Endothelial cell of umbilical vein (primary cell): ENCODE measurements at regions not wholly inside any gene's neighbourhood (a gene's known extent, or its start where the extent isn't known, plus 50 kb on each side); places are given as distances from the start of the nearest gene placed in this dataset.

ENCODE experiments used
- BruUV-seq: library from RNA; stranded (reverse); fragments of 400-500 nt; replicated peaks from 2 replicates; lab custom pipeline; 2021; lab: Mats Ljungman, UMichigan
- CTCF ChIA-PET: fragments of 300-600, 350-600 bp; sonication (Branson Sonifier 250); formaldehyde crosslinking; loops from one replicate; lab custom pipeline; 2021; ENCODE audit warnings: antibody characterized with exemption, inconsistent platforms; lab: Charles Lee
- POLR2A ChIA-PET: fragments of 300-600, 350-600 bp; sonication (Branson Sonifier 250); formaldehyde crosslinking; loops from one replicate; lab custom pipeline; 2021; ENCODE audit warnings: antibody characterized with exemption, inconsistent platforms; lab: Charles Lee
- DNase-seq: peaks from one replicate; pipeline ENCODE4 v3.0.0-alpha.2; 2011; ENCODE audit warnings: low read depth, low spot score
- FAIRE-seq: peaks from 2 replicates; lab custom pipeline; 2011; peaks lifted over from hg19 to GRCh38; lab: Jason Lieb, UNC
- H2AFZ ChIP-seq: 2 replicates; pipeline ENCODE4 v1.6.0; 2012; ENCODE audit warnings: low read depth, low read length, control low read depth, inconsistent platforms
- H3K27ac ChIP-seq: 2 replicates; pipeline ENCODE4 v1.5.1; 2011; ENCODE audit warnings: low read depth, mild to moderate bottlenecking, control low read depth, low read length, moderate library complexity; ENCODE audit not compliant: insufficient read depth
- H3K27me3 ChIP-seq, 2 experiments: 2 replicates each; pipeline versions ENCODE4 v1.6.0 to v1.6.1; 2011; ENCODE audit warnings: low read length in 2 of 2, mixed read lengths in 1 of 2; ENCODE audit not compliant: control insufficient read depth in 2 of 2, insufficient read depth in 2 of 2
- H3K36me3 ChIP-seq, 2 experiments: 2 replicates in 1 of 2; 3 replicates in 1 of 2; pipeline ENCODE4 v1.5.1; 2011; ENCODE audit warnings: low read length in 2 of 2, mild to moderate bottlenecking in 1 of 2, moderate library complexity in 1 of 2; ENCODE audit not compliant: control insufficient read depth in 2 of 2, insufficient read depth in 2 of 2; ENCODE audit errors: extremely low read depth in 1 of 2
- H3K4me1 ChIP-seq: 3 replicates; pipeline ENCODE4 v1.5.1; 2011; ENCODE audit warnings: mild to moderate bottlenecking, low read length; ENCODE audit not compliant: control insufficient read depth, insufficient read depth; ENCODE audit errors: extremely low read depth
- H3K4me2 ChIP-seq: 2 replicates; pipeline ENCODE4 v1.6.1; 2011; ENCODE audit warnings: low read length, control low read depth, mixed read lengths; ENCODE audit not compliant: insufficient read depth
- H3K4me3 ChIP-seq, 3 experiments: fragments of 200-600 bp in 1 of 3; sonication (generic), shearing (Covaris generic) in 1 of 3; replicated peaks in 1 of 3; 2 replicates each; pipeline ENCODE4 v1.5.1; 2011 to 2016; ENCODE audit warnings: control low read depth in 3 of 3, low read length in 3 of 3, mild to moderate bottlenecking in 2 of 3, inconsistent platforms in 1 of 3, low read depth in 1 of 3, moderate library complexity in 1 of 3; ENCODE audit not compliant: insufficient read depth in 1 of 3
- H3K79me2 ChIP-seq: 2 replicates; pipeline ENCODE4 v1.6.0; 2012; ENCODE audit warnings: low read length, inconsistent platforms; ENCODE audit not compliant: control insufficient read depth, insufficient read depth
- H3K9ac ChIP-seq: replicated peaks from 2 replicates; pipeline ENCODE3; 2011; ENCODE audit warnings: low read length, control low read depth; ENCODE audit not compliant: insufficient read depth; ENCODE audit errors: extremely low read depth
- H3K9me1 ChIP-seq: replicated peaks from 3 replicates; pipeline ENCODE4 v1.6.0; 2011; ENCODE audit warnings: mild to moderate bottlenecking, low read length; ENCODE audit not compliant: control insufficient read depth, insufficient read depth; ENCODE audit errors: extremely low read depth
- H3K9me3 ChIP-seq: replicated peaks from 2 replicates; pipeline ENCODE4 v1.5.1; 2012; ENCODE audit warnings: low read length, inconsistent platforms; ENCODE audit not compliant: control insufficient read depth, insufficient read depth
- H4K20me1 ChIP-seq: replicated peaks from 2 replicates; pipeline ENCODE3; 2011; ENCODE audit warnings: mild to moderate bottlenecking, low read length; ENCODE audit not compliant: control insufficient read depth, insufficient read depth; ENCODE audit errors: extremely low read depth
- EZH2 ChIP-seq: IDR thresholded peaks from 2 replicates; pipeline ENCODE4 v1.6.1; 2012; ENCODE audit warnings: borderline replicate concordance, low read depth, mild to moderate bottlenecking, moderate library complexity, low read length, inconsistent platforms; ENCODE audit not compliant: severe bottlenecking
- FOS ChIP-seq: IDR thresholded peaks from 2 replicates; pipeline ENCODE4 v1.6.1; 2011; ENCODE audit warnings: mild to moderate bottlenecking, low read length, moderate library complexity, borderline replicate concordance; ENCODE audit not compliant: insufficient read depth
- GATA2 ChIP-seq: IDR thresholded peaks from 2 replicates; pipeline ENCODE4 v1.7.0; 2011; ENCODE audit warnings: low read depth, mild to moderate bottlenecking, moderate library complexity, mixed read lengths, low read length; ENCODE audit not compliant: insufficient read length, insufficient read depth
- JUN ChIP-seq: IDR thresholded peaks from 2 replicates; pipeline ENCODE4 v1.6.1; 2011; ENCODE audit warnings: borderline replicate concordance, low read depth; ENCODE audit not compliant: insufficient read length, insufficient read depth
- MAX ChIP-seq: IDR thresholded peaks from 2 replicates; pipeline ENCODE4 v1.6.1; 2011; ENCODE audit not compliant: insufficient read depth, insufficient read length
- MYC ChIP-seq: IDR thresholded peaks from one replicate; pipeline ENCODE4 v1.6.1; 2011; ENCODE audit warnings: mild to moderate bottlenecking, low read depth, low read length
- POLR2A ChIP-seq: IDR thresholded peaks from 2 replicates; pipeline ENCODE4 v1.6.1; 2012; ENCODE audit warnings: low read depth, mild to moderate bottlenecking, control low read depth, low read length
- POLR2AphosphoS5 ChIP-seq: IDR thresholded peaks from 2 replicates; pipeline ENCODE4 v1.6.1; 2012; ENCODE audit warnings: low read depth, mild to moderate bottlenecking, control low read depth, low read length, moderate library complexity; ENCODE audit not compliant: insufficient read depth
- dilution Hi-C: fragments of 300-500 bp; cut with MboI; formaldehyde crosslinking; loops from one replicate; pipeline ENCODE4 v1.15.0; 2019; ENCODE audit warnings: low sequenced_read_pairs; ENCODE audit not compliant: extremely low pct_ligation_motif_present
- intact Hi-C: fragments of 100-400 bp; cut with micrococcal nuclease; formaldehyde crosslinking; loops from one replicate; pipeline ENCODE4 v1.10.0; 2022
- TF ChIP-seq, protein P1 (sequence below), 2 donors: IDR thresholded peaks; 1 replicate in 1 of 2; 2 replicates in 1 of 2; pipeline ENCODE4 v1.5.1; 2011; ENCODE audit warnings: low read length in 2 of 2, mild to moderate bottlenecking in 2 of 2, moderate library complexity in 2 of 2, control low read depth in 1 of 2, inconsistent platforms in 1 of 2, low read depth in 1 of 2; ENCODE audit not compliant: insufficient read depth in 1 of 2; ENCODE audit errors: extremely low read depth in 1 of 2

DNA sequence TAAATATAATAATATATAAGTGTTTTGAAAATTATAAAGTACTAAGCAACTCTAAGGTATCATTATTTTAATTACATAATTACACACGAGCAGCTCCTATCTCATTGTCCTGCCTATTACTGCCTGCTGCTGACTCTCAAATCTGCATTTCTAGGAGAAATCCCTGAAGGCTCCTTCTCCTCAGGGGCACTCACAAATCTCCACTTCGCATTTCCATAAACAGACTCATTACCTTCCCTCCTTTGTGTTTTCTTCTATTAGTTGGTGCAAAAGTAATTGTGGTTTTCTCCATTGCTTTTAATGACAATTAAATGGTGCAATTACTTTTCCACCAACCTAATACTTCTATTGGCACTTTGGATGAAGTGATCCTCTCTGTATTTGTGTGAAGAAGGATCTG is 135.0 kb upstream of the HNMT start:
- no peak overlapping the region for H2AFZ ChIP-seq
- no peaks in the 10 kb centered on the region for H3K9me3 ChIP-seq
- H3K4me1 ChIP-seq = no peaks in the 10 kb centered on the region
- DNase-seq (no peak), FAIRE-seq (no peak)
- POLR2A ChIA-PET = no interaction called here
- TF ChIP-seq POLR2A (no peak), POLR2AphosphoS5 (no peak), MYC (no peak), EZH2 (no peak), JUN (no peak), MAX (no peak), GATA2 (no peak), FOS (no peak)
- TF ChIP-seq, protein P1, sequence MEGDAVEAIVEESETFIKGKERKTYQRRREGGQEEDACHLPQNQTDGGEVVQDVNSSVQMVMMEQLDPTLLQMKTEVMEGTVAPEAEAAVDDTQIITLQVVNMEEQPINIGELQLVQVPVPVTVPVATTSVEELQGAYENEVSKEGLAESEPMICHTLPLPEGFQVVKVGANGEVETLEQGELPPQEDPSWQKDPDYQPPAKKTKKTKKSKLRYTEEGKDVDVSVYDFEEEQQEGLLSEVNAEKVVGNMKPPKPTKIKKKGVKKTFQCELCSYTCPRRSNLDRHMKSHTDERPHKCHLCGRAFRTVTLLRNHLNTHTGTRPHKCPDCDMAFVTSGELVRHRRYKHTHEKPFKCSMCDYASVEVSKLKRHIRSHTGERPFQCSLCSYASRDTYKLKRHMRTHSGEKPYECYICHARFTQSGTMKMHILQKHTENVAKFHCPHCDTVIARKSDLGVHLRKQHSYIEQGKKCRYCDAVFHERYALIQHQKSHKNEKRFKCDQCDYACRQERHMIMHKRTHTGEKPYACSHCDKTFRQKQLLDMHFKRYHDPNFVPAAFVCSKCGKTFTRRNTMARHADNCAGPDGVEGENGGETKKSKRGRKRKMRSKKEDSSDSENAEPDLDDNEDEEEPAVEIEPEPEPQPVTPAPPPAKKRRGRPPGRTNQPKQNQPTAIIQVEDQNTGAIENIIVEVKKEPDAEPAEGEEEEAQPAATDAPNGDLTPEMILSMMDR (IDR thresholded peaks at IDR 0.05; ENCODE audit: extremely low read depth in 1 of 2, insufficient read depth in 1 of 2, low read depth in 1 of 2, low read length in 2 of 2) = no peak
- H3K9ac ChIP-seq = no peak overlapping the region
- no peaks in the 10 kb centered on the region for H3K9me1 ChIP-seq
- intact Hi-C loops (no loop called here), dilution Hi-C loops (no loop called here)
- H3K27ac ChIP-seq = no peak overlapping the region
- no TSS peak for BruUV-seq
- no peaks in the 10 kb centered on the region for H3K27me3 ChIP-seq
- H4K20me1 ChIP-seq = no peaks in the 10 kb centered on the region
- CTCF ChIA-PET = no interaction called here
- H3K4me3 ChIP-seq = no peak overlapping the region
- H3K79me2 ChIP-seq = no peaks in the 10 kb centered on the region
- no peak overlapping the region for H3K4me2 ChIP-seq
- H3K36me3 ChIP-seq = no peaks in the 10 kb centered on the region
